HepG2 (cell line): ENCODE measurements at regions not wholly inside any gene's neighbourhood (a gene's known extent, or its start where the extent isn't known, plus 50 kb on each side); places are given as distances from the start of the nearest gene placed in this dataset.

Source experiments
- ARNT ChIP-seq: fragments of 450-650 bp; IDR thresholded peaks from 2 replicates; pipeline ENCODE4 v1.6.1; 2017
- EZH2 ChIP-seq: conservative IDR thresholded peaks from 2 replicates; pipeline ENCODE4 v1.6.1; 2012; ENCODE audit warnings: mild to moderate bottlenecking, low read depth, low read length, moderate library complexity
- HES4 ChIP-seq: sonication (generic); formaldehyde crosslinking; IDR thresholded peaks from 2 replicates; pipeline ENCODE4 v1.9.0; 2021; ENCODE audit warnings: mild to moderate bottlenecking, missing genetic modification reagents, borderline replicate concordance
- HOXA7 ChIP-seq: sonication (generic); formaldehyde crosslinking; IDR thresholded peaks from 2 replicates; pipeline ENCODE4 v1.8.1; 2022; ENCODE audit warnings: mild to moderate bottlenecking, missing genetic modification reagents, moderate library complexity
- NCOR1 ChIP-seq: fragments of 200-600 bp; sonication (generic); IDR thresholded peaks from 2 replicates; pipeline ENCODE4 v1.7.0; 2017; ENCODE audit warnings: antibody characterized with exemption, low read length, borderline replicate concordance
- RCOR2 ChIP-seq: IDR thresholded peaks from 2 replicates; pipeline ENCODE4 v1.6.1; 2016; ENCODE audit warnings: missing biosample characterization, missing genetic modification reagents
- REXO4 ChIP-seq: sonication (generic); formaldehyde crosslinking; IDR thresholded peaks from 2 replicates; pipeline ENCODE4 v1.8.0; 2022; ENCODE audit warnings: missing genetic modification reagents, mild to moderate bottlenecking, borderline replicate concordance
- RFX3 ChIP-seq: IDR thresholded peaks from 2 replicates; pipeline ENCODE4 v1.6.1; 2016; ENCODE audit warnings: missing biosample characterization, missing genetic modification reagents
- SPEN ChIP-seq: sonication (generic); formaldehyde crosslinking; IDR thresholded peaks from 2 replicates; pipeline ENCODE4 v1.5.1; 2020; ENCODE audit warnings: low read depth, mild to moderate bottlenecking, missing genetic modification reagents
- TCF12 ChIP-seq, 2 experiments: fragments of 450-650 bp in 1 of 2; sonication (generic) in 1 of 2; formaldehyde crosslinking in 1 of 2; IDR thresholded peaks; 2 replicates each; pipeline versions ENCODE4 v1.6.1 to v1.8.0; 2017 to 2022; ENCODE audit warnings: antibody characterized with exemption in 1 of 2, mild to moderate bottlenecking in 1 of 2, missing genetic modification reagents in 1 of 2, moderate library complexity in 1 of 2
- TOPORS ChIP-seq: sonication (generic); formaldehyde crosslinking; IDR thresholded peaks from 2 replicates; pipeline ENCODE4 v1.8.0; 2023; ENCODE audit warnings: mild to moderate bottlenecking, missing genetic modification reagents
- ZBTB20 ChIP-seq: sonication (generic); formaldehyde crosslinking; IDR thresholded peaks from 2 replicates; pipeline ENCODE4 v1.8.1; 2023; ENCODE audit warnings: missing genetic modification reagents, low read depth, mild to moderate bottlenecking, borderline replicate concordance
- TF ChIP-seq, protein P1 (sequence below): sonication (generic); formaldehyde crosslinking; IDR thresholded peaks from 2 replicates; pipeline ENCODE4 v1.5.0; 2020; ENCODE audit warnings: missing genetic modification reagents
- TF ChIP-seq, protein P2 (sequence below): sonication (generic); formaldehyde crosslinking; IDR thresholded peaks from 2 replicates; pipeline ENCODE4 v1.5.0; 2020; ENCODE audit warnings: mild to moderate bottlenecking, missing genetic modification reagents
- TF ChIP-seq, protein P3 (sequence below): sonication (generic); formaldehyde crosslinking; IDR thresholded peaks from 2 replicates; pipeline ENCODE4 v1.4.0; 2020; ENCODE audit warnings: missing genetic modification reagents, borderline replicate concordance
- TF ChIP-seq, protein P4 (sequence below): sonication (generic); formaldehyde crosslinking; IDR thresholded peaks from 2 replicates; pipeline ENCODE4 v1.9.0; 2021; ENCODE audit warnings: missing genetic modification reagents, borderline replicate concordance

DNA sequence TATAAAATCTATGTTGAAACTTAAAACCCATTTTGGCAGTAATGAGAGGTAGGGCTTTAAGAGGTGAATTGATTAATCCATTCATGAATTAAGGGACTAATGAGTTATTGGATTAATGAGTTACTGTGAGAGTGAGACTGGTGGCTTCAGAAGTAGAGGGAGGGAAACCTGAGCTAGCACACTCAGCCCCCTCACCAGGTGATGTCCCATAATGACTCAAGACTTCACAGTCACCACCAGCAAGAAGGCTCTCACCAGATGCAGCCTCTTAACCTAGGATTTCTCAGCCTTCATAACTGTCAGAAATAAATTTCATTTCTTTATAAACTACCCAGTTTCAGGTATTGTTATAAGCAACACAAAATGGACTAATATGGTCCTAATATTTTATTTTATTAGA lies 621.7 kb upstream of the ACVR2A start (continued):
- TF ChIP-seq HOXA7 (CRISPR knock-in tag) (no peak), ZBTB20 (CRISPR knock-in tag) (no peak), REXO4 (CRISPR knock-in tag) (no peak), SPEN (CRISPR knock-in tag) (no peak), RCOR2 (no peak), HES4 (no peak), EZH2 (no peak), NCOR1 (no peak), ARNT (no peak), TCF12 (IDR thresholded peaks at IDR 0.05) (no peak), TCF12 (CRISPR knock-in tag; IDR thresholded peaks at IDR 0.05) (no peak), TOPORS (CRISPR knock-in tag) (no peak), RFX3 (CRISPR knock-in tag) (no peak)
- TF ChIP-seq, protein P1, sequence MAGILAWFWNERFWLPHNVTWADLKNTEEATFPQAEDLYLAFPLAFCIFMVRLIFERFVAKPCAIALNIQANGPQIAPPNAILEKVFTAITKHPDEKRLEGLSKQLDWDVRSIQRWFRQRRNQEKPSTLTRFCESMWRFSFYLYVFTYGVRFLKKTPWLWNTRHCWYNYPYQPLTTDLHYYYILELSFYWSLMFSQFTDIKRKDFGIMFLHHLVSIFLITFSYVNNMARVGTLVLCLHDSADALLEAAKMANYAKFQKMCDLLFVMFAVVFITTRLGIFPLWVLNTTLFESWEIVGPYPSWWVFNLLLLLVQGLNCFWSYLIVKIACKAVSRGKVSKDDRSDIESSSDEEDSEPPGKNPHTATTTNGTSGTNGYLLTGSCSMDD (CRISPR knock-in tag): no peak
- TF ChIP-seq, protein P2, sequence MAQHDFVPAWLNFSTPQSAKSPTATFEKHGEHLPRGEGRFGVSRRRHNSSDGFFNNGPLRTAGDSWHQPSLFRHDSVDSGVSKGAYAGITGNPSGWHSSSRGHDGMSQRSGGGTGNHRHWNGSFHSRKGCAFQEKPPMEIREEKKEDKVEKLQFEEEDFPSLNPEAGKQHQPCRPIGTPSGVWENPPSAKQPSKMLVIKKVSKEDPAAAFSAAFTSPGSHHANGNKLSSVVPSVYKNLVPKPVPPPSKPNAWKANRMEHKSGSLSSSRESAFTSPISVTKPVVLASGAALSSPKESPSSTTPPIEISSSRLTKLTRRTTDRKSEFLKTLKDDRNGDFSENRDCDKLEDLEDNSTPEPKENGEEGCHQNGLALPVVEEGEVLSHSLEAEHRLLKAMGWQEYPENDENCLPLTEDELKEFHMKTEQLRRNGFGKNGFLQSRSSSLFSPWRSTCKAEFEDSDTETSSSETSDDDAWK (CRISPR knock-in tag): no peak
- TF ChIP-seq, protein P3, sequence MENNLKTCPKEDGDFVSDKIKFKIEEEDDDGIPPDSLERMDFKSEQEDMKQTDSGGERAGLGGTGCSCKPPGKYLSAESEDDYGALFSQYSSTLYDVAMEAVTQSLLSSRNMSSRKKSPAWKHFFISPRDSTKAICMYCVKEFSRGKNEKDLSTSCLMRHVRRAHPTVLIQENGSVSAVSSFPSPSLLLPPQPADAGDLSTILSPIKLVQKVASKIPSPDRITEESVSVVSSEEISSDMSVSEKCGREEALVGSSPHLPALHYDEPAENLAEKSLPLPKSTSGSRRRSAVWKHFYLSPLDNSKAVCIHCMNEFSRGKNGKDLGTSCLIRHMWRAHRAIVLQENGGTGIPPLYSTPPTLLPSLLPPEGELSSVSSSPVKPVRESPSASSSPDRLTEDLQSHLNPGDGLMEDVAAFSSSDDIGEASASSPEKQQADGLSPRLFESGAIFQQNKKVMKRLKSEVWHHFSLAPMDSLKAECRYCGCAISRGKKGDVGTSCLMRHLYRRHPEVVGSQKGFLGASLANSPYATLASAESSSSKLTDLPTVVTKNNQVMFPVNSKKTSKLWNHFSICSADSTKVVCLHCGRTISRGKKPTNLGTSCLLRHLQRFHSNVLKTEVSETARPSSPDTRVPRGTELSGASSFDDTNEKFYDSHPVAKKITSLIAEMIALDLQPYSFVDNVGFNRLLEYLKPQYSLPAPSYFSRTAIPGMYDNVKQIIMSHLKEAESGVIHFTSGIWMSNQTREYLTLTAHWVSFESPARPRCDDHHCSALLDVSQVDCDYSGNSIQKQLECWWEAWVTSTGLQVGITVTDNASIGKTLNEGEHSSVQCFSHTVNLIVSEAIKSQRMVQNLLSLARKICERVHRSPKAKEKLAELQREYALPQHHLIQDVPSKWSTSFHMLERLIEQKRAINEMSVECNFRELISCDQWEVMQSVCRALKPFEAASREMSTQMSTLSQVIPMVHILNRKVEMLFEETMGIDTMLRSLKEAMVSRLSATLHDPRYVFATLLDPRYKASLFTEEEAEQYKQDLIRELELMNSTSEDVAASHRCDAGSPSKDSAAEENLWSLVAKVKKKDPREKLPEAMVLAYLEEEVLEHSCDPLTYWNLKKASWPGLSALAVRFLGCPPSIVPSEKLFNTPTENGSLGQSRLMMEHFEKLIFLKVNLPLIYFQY: no peak
- TF ChIP-seq, protein P4, sequence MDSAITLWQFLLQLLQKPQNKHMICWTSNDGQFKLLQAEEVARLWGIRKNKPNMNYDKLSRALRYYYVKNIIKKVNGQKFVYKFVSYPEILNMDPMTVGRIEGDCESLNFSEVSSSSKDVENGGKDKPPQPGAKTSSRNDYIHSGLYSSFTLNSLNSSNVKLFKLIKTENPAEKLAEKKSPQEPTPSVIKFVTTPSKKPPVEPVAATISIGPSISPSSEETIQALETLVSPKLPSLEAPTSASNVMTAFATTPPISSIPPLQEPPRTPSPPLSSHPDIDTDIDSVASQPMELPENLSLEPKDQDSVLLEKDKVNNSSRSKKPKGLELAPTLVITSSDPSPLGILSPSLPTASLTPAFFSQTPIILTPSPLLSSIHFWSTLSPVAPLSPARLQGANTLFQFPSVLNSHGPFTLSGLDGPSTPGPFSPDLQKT: no peak
- TF ChIP-seq, all 625 proteins: peak for 0
